22Rv1 (cell line): ENCODE measurements at regions not wholly inside any gene's neighbourhood (a gene's known extent, or its start where the extent isn't known, plus 50 kb on each side); places are given as distances from the start of the nearest gene placed in this dataset.

Source experiments
- H3K27ac ChIP-seq: fragments of 450-650 bp; 2 replicates; pipeline ENCODE4 v1.5.1; 2017
- ZFX ChIP-seq: fragments of 450-650 bp; IDR thresholded peaks from 2 replicates; pipeline ENCODE4 v1.6.1; 2017; ENCODE audit warnings: antibody characterized with exemption, borderline replicate concordance
- TF ChIP-seq, protein P1 (sequence below): fragments of 450-650 bp; IDR thresholded peaks from 2 replicates; pipeline ENCODE4 v1.5.1; 2017; ENCODE audit warnings: mild to moderate bottlenecking

DNA sequence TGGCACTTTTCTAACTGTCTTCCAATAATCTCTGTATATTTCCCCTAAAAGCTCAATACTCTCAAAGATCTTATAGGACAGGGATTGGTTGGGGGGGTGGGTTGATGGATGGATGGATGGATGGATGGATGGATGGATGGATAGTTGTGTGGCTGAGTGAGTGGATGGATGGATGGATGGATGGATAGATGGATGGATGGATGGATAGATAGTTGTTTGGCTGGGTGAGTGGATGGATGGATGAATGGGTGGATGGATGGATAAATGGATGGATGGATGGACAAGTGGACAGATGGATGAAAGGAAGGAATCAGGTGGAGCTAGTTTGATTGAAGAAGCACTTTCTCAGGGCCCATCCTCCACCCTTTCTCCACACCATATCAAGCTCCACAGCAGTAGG lies 388.8 kb downstream of the CDC5L start:
- TF ChIP-seq, protein P1, sequence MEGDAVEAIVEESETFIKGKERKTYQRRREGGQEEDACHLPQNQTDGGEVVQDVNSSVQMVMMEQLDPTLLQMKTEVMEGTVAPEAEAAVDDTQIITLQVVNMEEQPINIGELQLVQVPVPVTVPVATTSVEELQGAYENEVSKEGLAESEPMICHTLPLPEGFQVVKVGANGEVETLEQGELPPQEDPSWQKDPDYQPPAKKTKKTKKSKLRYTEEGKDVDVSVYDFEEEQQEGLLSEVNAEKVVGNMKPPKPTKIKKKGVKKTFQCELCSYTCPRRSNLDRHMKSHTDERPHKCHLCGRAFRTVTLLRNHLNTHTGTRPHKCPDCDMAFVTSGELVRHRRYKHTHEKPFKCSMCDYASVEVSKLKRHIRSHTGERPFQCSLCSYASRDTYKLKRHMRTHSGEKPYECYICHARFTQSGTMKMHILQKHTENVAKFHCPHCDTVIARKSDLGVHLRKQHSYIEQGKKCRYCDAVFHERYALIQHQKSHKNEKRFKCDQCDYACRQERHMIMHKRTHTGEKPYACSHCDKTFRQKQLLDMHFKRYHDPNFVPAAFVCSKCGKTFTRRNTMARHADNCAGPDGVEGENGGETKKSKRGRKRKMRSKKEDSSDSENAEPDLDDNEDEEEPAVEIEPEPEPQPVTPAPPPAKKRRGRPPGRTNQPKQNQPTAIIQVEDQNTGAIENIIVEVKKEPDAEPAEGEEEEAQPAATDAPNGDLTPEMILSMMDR: no peak
- TF ChIP-seq ZFX: no peak
- H3K27ac ChIP-seq: no peak overlapping the region

DNA sequence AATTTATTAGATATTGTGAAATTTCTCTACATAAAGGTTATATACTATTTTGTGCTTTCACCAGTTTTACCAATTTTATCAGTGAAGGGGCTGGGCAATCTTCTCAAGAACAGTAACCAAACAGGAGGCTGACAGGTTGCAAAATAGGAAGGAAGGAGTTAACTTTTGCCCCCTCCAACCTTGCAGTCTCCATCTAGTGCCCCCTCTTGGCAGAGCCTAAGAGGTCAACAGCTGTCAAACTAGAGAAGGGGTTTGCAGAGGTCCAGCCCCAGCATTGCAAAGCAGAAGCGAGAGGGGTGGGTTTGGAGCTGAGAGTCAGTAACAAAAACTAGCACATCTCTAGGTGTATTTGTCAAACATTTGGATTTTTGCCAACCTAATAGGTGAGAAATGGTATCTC lies 391.0 kb downstream of the CDC5L start:
- no peak for TF ChIP-seq ZFX
- TF ChIP-seq, protein P1: no peak
- H3K27ac ChIP-seq: no peak overlapping the region
